ENCODE measurements at regions not wholly inside any gene's neighbourhood (a gene's known extent, or its start where the extent isn't known, plus 50 kb on each side); places are given as distances from the start of the nearest gene placed in this dataset.
"Not testable (repeated sequence)": the region's sequence is repeated elsewhere in the genome, so short reads cannot be mapped to it uniquely, and the experiment has no call there.

DNA sequence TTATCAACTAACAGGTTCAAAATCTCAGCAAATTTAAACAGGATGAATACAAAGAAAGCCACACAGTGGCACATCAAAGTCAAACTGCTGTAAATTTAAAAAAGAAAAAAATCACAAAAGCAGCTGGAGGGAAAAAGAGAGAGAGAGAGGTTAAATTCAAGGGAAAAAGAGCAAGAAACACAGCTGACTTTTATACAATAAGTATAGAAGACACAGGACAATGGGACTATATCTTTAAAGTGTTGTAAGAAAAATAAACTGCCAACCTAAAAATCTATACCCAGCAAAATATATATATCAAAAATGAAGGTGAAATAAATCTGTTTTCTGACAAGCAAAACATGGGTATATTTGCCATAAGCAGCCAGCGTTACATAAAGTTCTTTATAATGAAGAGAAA, 261.5 kb downstream of the TLE1 start:
- DNase-seq = no peak

- DNase-seq = no peak
Measured at GRCh38 chr9:81424431-81424830, 264.9 kb downstream of the TLE1 start.

DNA sequence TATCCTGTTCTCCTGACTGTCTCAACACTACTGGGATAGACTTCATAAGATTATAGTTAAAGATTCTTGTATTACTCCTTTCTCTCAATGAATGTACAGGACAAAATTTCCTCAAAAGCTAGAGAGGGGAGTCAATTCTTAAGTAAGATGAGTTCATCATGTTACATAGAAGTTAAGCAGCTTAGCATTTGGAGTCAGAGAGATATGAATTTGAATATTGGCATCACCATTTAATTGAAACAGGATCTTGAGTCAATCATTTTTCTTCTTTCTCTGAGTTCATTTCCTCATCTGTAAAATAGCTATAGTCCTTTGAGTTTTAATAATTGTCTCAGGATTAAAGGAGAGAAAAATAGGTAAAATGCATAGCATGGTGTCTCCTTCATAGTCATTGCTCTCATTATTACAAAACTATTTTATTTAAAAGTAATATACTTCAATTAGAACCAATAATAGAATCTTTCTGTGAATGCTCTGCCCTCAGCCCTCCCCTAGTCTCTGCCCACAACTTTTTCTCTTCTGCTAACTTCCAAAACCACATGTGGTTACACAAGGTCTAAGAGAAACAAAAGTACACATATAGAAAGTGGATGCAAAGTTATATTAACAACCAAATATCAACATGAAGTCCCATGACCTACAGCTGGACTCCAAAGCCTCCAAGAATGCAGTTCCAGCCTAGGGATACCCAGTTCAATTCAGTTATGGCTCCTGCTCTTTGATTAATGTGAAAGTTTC, 265.6 kb downstream of the TLE1 start:
- no peak for DNase-seq

DNA sequence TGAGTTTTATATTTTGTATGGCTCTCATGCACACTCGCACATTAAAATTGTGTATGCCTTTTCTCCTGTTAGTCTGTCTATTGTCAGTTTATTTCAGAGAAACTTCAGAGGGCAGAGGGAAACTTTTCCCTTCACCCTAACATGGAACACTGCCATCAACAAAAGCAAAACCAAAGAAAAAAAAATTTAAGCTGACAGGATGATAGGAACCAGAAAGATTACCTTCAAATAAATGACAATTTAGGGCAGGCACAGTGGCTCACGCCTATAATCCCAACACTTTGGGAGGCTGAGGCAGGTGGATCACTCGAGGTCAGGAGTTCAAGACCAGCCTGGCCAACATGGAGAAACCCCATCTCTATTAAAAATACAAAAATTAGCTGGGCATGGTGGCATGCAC, 268.3 kb downstream of the TLE1 start:
- DNase-seq = not testable (repeated sequence)

GRCh38 chr9:81420024-81420423, 269.3 kb downstream of the TLE1 start:
- DNase-seq = no peak

DNA sequence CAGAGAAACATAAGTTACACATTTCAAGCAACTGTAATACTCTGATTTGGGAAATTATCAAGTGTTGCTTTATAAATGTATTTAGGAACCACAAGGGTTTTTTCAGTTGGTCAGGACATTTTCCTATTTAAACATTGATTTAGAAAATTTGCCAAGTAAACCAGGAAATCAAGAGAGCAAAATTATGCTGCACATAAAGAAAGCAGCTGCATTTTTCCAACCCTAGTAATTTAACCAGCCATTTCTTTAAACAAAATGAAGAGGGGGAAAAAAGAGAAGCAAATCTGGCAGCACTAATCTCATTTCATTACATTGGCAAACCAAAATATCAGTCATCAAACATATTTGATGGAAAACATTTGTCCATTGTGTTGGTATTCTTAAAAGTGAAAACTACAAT, 271.4 kb downstream of the TLE1 start:
- no peak for DNase-seq

DNA sequence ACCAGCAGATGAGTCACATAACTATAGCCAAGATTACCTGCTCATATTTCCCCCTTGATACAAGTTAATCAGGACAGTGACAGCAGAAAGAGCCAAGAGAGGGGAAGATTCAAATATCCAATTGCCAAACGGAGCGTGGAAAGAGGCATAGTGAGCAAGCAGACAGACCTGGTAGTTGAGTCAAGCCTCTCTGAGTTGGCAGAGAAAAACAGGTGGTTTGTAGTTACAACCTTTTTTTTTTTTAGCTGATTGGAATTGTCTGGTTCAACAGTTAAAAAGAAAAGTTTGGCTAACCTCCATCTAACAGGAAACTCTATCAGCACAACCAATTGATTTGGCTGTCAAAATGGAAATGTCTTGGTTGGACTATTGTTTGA, 272.1 kb downstream of the TLE1 start:
- no peak for DNase-seq

GRCh38 chr9:81416476-81417298, 272.7 kb downstream of the TLE1 start:
- DNase-seq = peak; percentile 51

DNA sequence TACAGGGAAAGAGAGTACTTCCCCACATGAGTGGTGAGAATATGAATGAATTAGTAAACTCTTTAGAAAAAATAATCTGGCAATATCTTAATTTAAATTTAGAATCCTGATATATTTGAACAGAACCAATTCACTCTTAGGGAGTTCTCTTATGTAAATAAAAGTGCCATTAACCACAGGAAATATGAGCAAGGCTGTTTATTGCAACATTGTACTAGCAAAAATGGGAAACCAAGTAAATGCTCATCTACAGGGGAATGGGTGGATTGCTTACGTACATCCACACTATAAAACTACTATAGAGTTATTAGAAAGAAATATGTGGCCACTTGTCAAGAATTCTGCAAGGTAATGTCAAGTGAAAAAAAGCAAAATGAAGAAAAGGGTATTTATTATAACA, 274.5 kb downstream of the TLE1 start:
- DNase-seq = no peak

DNA sequence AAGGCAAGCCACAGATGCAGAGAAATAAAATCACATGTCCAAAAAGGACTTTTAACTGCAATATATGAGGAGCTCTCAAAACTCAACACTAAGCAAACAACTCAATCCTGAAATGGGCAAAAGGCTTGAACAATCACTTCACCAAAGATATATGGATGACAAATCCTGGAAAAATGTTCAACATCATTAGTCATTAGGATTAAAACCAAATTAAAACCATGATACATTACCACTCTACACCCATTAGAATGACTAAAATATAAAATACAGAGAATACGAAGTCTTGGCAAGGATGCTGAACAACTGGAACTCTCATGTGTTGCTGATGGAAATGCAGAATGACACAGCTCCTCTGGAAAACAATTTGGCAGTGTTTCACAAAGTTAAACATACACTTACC, 277.4 kb downstream of the TLE1 start:
- DNase-seq = no peak

GRCh38 chr9:81410201-81410600, 279.1 kb downstream of the TLE1 start:
- DNase-seq = peak; percentile 32

GRCh38 chr9:81408951-81409350, 280.4 kb downstream of the TLE1 start:
- DNase-seq = no peak

DNA sequence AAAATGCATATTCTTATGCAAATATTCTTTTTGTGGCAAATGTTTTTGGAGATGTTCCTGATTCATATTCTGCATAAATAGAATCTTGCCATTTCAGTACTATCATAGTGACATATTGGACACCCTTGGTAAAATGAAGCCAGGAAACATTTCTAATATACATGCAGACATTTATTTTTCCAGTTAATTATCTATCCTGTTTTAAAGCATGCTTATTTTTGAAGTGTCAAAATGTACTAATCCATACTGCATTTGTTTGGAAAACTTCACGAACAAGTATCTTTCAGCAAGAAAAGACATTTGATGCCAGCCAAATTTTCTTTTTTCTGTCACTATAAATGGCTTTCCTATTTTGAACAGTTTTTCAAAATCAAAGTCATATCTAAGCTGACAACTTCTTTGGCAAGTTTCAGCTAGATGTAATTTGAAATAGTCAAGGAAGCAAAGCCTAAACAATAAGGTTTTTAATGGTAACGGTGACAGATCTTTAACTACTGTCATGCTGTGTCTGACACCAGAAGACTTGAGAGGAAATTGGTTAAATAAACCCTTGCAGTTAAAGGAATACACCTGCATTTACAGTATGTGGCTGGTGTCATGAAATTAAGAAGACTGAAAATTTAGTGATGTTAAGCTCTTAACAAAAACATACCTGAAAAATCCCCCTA, 284.3 kb downstream of the TLE1 start:
- DNase-seq = no peak

DNA sequence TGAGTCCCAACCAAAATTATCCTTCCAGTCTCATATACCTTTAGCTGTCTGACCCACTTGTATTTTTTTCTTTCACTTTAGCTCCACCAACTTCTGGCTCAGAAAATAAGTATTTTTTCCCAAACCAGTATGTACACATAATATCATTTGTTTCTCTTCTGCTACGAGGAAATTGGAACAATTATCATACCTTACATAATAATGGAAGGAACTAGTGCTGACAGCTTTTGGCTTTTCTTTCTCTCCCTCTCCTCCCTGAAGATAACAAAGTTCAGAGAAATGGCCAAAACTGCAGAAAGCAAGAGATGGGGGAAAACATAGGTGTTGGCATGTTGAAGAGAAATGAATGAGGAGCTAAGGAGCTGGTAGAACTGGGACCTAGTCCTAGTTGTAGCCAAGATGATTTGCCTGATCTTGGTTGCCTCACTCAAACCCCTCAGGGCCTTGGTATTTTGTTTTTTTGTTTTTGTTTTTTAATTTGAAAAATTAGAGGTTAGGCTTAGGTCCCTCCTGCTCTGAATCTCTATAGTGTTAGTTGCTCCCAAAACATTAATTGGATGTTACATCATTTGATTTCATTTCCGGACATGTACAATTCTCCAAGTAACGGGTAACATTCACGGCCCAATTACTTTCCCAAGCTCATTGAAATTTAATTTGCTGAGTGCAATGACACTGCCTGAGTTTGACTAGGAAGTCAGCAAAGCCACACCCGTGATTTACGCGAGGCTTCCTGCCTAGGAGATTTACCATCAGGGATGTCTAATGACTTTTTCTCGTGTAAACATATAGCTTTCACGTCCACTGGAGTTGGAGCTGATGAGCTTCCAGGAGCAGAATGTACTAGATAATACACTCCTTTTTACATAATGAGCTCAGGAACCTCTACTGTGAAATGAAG, 291.6 kb downstream of the TLE1 start:
- DNase-seq = no peak

DNA sequence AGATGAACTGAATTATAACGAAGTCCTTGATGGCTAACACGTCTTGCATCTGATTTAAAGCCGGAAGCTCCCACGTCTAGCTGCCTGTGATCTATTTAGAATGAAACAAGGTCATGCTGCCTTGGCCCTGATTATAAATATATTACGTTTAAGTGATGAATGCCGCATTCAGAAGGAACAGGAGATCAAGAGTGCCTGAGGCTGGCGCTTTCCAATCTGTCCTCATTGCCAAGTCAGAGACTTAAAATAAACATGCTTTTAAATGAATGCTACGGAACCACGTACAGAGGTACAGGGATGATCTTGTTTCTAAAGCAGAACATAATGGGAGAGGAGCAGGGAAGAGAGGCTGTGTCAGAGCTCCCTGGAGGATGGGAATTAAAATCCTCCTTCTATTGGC, 292.8 kb downstream of the TLE1 start:
- DNase-seq = no peak

- DNase-seq = no peak
Measured at GRCh38 chr9:81395676-81396054, 293.7 kb downstream of the TLE1 start.

DNA sequence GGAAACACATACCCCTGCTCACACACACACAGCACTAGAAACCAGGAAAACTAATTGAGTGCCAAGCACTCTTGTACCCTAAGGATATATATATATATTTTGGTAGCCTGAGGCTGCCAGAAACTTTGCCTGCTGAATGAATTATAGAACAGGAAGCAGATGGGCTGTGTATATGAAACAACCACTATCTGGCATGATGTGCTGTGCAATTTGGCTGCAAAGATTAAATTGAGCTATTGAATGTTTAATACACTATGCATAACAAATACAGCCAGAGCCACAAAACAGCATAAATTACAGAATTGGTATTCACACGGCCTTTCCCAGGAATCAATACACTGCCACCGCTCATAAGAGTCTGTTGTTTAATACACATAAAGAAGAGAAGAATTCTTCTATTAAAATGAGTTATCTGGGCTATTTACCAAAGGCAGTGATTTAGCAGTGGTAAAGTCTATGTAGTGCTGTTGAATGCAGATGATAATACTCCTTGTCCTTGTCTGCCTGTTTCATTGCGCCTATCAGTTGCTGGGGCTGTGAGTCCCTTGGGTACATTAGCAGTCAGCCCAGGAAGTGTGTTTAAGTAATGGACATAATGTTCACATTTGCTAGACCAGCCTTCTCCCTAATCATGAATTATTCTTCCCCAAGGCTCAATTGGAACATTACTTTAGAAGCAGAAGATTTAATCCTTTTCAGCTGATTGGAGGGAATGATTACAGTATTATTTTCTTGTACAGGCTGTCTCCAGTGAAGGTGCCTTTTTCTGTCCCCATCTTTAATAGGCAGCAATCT, 294.3 kb downstream of the TLE1 start:
- DNase-seq = no peak

GRCh38 chr9:81393985-81394811, 295.1 kb downstream of the TLE1 start:
- DNase-seq = no peak

DNA sequence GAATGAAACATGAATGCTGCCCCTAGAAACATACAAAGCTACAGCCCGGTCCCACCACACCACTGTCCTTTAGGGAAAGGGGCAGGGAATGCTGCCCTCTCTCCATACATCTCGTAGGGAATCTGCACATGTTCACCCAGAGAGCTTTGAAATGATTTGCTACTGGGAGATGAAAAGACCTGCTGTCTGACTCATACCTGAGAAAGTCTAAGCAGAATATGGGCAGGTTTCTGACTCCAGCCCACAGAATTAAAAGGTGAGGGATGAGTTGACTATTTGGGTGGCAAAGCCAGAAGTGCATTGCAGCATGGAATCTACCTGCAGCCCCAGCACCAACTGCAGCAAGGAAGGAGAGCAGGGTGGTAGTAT, 297.9 kb downstream of the TLE1 start:
- DNase-seq = no peak

GRCh38 chr9:81390792-81391456, 298.4 kb downstream of the TLE1 start:
- DNase-seq = no peak

- peak; percentile 68 for DNase-seq
Measured at GRCh38 chr9:81389569-81389993, 299.8 kb downstream of the TLE1 start.

All from amniotic stem cell (primary cell).